Heart right ventricle (tissue), 16 donors: ENCODE measurements at regions not wholly inside any gene's neighbourhood (a gene's known extent, or its start where the extent isn't known, plus 50 kb on each side); places are given as distances from the start of the nearest gene placed in this dataset.

Source experiments
- ATAC-seq, 8 donors: fragments of 200-7000 bp; cut with Tn5 transposase; one replicate each; pipeline ENCODE4 v1.9.1; 2020; ENCODE audit warnings: mild to moderate bottlenecking in 8 of 8, moderate library complexity in 8 of 8, moderate number of reproducible peaks in 1 of 8
- DNase-seq, 2 donors: peaks; one replicate each; pipeline ENCODE4 v3.0.0-alpha.2; 2020
- H3K27ac ChIP-seq, 10 donors: fragments of 200-600 bp; sonication (generic) in 2 of 10; one replicate each; pipeline versions ENCODE4 v1.5.0 to v1.8.0; 2020 to 2022; ENCODE audit warnings: mild to moderate bottlenecking in 3 of 10
- H3K27me3 ChIP-seq, 7 donors: fragments of 200-600 bp; one replicate each; pipeline ENCODE4 v1.8.0; 2021 to 2022; ENCODE audit warnings: mild to moderate bottlenecking in 2 of 7
- H3K36me3 ChIP-seq, 9 donors: fragments of 200-600 bp; sonication (generic) in 1 of 9; one replicate each; pipeline versions ENCODE4 v1.5.0 to v1.8.0; 2020 to 2022; ENCODE audit warnings: mild to moderate bottlenecking in 2 of 9
- H3K4me1 ChIP-seq, 9 donors: fragments of 200-600 bp; sonication (generic) in 1 of 9; one replicate each; pipeline versions ENCODE4 v1.5.0 to v1.8.0; 2020 to 2022; ENCODE audit warnings: mild to moderate bottlenecking in 4 of 9
- H3K4me3 ChIP-seq, 10 donors: fragments of 200-600 bp; sonication (generic) in 2 of 10; one replicate each; pipeline versions ENCODE4 v1.5.0 to v1.8.0; 2020 to 2022; ENCODE audit warnings: mild to moderate bottlenecking in 7 of 10, moderate library complexity in 2 of 10
- H3K9me3 ChIP-seq, 11 donors: fragments of 200-600 bp in 10 of 11; sonication (generic) in 2 of 11; one replicate each; pipeline versions ENCODE4 v1.5.0 to v1.8.0; 2013 to 2022; ENCODE audit warnings: mild to moderate bottlenecking in 2 of 11, control low read depth in 1 of 11, moderate library complexity in 1 of 11
- WGBS, 2 donors: extraction: QIAGEN DNeasy Blood & Tissue Kit; methylation state at CpG; one replicate each; pipeline ENCODE4 v1.1.7; 2013; ENCODE audit warnings: inconsistent platforms in 1 of 2; 5-methylcytosine and 5-hydroxymethylcytosine counted together
- intact Hi-C, 10 donors: fragments of 100-400 bp; cut with DNase I; formaldehyde crosslinking; loops; one replicate each; pipeline versions ENCODE4 v1.11.1 to v1.14.2; 2022
- TF ChIP-seq, protein P1 (sequence below), 9 donors: fragments of 200-600 bp; sonication (generic) in 2 of 9; IDR thresholded peaks; one replicate each; pipeline versions ENCODE4 v1.5.0 to v1.8.0; 2021 to 2022; ENCODE audit warnings: antibody characterized with exemption in 9 of 9, mild to moderate bottlenecking in 5 of 9, moderate library complexity in 1 of 9
- donor health status: Arrhythmogenic right ventricular cardiomyopathy.
- donor health status: ischemic (EF 13 %, LVEDD 7.1; RV severe dilation, severe dysfunction).
- donor health status: healthy with polysubstance abuse.
- donor health status: DM: no; HTN: yes; CAD: no.
- donor health status: DM: no; HTN: no; CAD: no.
- donor health status: ischemic (EF 25% LVEDD 6.9; RV normal size, moderate dysfunction).
- donor health status: ischemic (EF 25% LVEDD 5.7; RV mildly dilated, moderate dysfunction).
- donor health status: healthy.
- donor health status: DM: yes; HTN: yes; CAD: no.
- donor health status: Ischemic cardiomyopathy.
- donor health status: ischemic (EF 35%, LVEDD 5.7; RV mildly dilated, moderate dysfunction).
- donor health status: nonischemic (EF 11% LVEDD 7.7; RV severe dilation, severe dysfunction).
- donor health status: DM: yes; HTN: yes; CAD: no.
- donor health status: PGD.
- donor health status: ischemic (EF 29% LVEDD 5.4; RV normal size, mild dysfunction).
- donor health status: nonischemic (EF 23%, LVEDD 6.1; RV moderate dilation, normal function).

DNA sequence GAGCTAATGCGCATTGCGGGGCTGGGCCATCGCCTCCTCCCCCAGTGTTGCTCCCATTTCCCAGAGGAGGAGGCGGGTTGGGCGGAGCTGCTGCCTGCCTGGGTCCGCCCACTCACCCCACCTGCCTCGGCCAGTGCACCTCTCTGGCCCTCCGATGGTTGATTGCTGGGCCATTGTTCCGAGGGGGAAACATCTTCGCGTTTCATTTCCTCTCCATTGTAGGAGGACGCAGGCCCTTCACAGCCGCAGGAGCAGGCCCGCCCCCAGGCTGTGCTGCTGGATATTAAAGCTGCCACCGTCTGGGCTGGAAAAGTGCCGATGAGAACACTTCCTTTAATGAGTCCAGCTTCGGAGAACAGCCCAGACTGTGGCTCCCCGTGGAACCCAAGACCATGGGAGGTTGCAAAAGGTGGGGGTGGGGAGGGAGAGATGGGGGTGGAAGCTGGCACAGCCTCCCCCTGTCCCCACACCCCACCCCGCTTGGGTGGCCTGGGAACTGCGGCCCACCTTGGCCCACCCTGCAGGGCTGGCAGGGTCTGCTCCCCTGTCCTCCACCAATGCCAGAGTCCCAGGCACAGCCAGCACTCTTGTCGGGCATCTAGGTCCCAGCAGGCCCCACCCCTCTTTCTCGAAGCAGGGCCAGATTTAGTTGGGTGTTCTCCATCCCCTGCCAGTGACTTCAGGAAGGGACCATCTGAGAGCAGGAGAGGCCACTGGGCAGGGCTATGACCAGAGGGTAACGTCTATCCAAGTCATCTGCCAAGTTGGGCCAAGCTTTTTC, 96.6 kb downstream of the ADRA2C start:
- no peaks in the 10 kb centered on the region for H3K36me3 ChIP-seq
- H3K4me1 ChIP-seq: peaks cover 0 to 17% (median 3%) of the 10 kb centered on the region in 9 donors
- H3K9me3 ChIP-seq: no peaks in the 10 kb centered on the region
- WGBS, 2 donors: 19 to 25% methylated on average over 23 of the region's 23 CpGs
- ATAC-seq (peak; percentile 51 to 94 (median 84)), DNase-seq (peak; percentile 38 to 58)
- TF ChIP-seq, protein P1, sequence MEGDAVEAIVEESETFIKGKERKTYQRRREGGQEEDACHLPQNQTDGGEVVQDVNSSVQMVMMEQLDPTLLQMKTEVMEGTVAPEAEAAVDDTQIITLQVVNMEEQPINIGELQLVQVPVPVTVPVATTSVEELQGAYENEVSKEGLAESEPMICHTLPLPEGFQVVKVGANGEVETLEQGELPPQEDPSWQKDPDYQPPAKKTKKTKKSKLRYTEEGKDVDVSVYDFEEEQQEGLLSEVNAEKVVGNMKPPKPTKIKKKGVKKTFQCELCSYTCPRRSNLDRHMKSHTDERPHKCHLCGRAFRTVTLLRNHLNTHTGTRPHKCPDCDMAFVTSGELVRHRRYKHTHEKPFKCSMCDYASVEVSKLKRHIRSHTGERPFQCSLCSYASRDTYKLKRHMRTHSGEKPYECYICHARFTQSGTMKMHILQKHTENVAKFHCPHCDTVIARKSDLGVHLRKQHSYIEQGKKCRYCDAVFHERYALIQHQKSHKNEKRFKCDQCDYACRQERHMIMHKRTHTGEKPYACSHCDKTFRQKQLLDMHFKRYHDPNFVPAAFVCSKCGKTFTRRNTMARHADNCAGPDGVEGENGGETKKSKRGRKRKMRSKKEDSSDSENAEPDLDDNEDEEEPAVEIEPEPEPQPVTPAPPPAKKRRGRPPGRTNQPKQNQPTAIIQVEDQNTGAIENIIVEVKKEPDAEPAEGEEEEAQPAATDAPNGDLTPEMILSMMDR (IDR thresholded peaks at IDR 0.05): peak in 3 of 9 donors; percentile 13 to 38 (median 28)
- peak overlapping the region in 6 of 10 donors; percentile 7 to 69 (median 59) for H3K27ac ChIP-seq
- peak overlapping the region in 2 of 10 donors; percentile 4 to 18 for H3K4me3 ChIP-seq
- peaks cover 0 to 69% (median 60%) of the 10 kb centered on the region in 7 donors for H3K27me3 ChIP-seq
- intact Hi-C loops: no loop called here

DNA sequence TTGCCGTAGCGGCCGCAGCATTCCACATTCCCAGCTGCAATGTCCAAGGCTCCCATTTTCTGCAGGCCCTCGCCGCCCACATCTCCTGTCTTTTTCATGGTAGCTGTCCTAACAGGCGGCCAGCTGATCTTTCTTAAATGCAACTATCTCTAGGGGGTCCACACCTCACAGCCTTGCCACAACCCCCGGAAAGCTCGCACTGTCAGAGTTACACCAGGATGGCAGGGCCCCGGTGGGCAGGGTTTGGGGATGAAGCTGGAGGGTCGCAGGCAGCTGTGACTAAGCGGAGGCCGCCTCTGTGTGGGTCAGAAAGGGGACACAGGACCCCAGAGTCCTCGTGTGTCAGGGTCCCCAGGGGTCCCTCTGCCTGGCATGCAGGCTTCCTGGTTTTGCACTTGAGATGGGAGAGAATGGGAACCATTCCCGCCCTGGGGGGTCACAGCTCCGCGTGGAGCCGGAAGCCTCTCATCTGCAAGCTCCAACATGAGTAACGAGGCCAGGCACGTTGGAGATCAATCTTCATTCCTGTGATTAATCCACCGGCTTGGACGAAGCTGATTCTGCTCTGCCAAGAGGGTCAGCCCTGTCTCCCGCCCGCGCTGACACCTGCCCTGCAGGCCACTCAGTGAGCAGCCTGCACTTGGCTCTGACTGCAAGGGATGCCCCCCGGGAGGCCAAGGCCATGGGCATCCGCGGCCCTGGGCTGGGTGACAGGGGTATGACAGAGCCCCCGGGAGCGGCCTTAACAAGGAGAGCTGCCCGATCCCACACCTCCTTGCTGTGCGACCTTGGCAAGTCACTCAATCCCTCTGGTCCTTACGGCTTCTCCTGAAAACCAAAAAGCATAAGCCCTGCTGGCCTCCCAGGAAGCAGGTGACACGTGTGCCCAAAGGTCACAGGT, 97.9 kb downstream of the ADRA2C start:
- TF ChIP-seq, protein P1 (IDR thresholded peaks at IDR 0.05): no peak
- 81 to 83% methylated on average over 33 of the region's 33 CpGs for whole genome bisulfite sequencing, 2 donors
- DNase-seq (no peak), ATAC-seq (no peak)
- Histone ChIP-seq H3K36me3 (no peaks in the 10 kb centered on the region), H3K4me3 (no peak overlapping the region), H3K9me3 (no peaks in the 10 kb centered on the region), H3K27ac (no peak overlapping the region), H3K4me1 (peaks cover 0 to 17% (median 3%) of the 10 kb centered on the region in 9 donors), H3K27me3 (peaks cover 0 to 67% (median 52%) of the 10 kb centered on the region in 7 donors)
- intact Hi-C loops: no loop called here

DNA sequence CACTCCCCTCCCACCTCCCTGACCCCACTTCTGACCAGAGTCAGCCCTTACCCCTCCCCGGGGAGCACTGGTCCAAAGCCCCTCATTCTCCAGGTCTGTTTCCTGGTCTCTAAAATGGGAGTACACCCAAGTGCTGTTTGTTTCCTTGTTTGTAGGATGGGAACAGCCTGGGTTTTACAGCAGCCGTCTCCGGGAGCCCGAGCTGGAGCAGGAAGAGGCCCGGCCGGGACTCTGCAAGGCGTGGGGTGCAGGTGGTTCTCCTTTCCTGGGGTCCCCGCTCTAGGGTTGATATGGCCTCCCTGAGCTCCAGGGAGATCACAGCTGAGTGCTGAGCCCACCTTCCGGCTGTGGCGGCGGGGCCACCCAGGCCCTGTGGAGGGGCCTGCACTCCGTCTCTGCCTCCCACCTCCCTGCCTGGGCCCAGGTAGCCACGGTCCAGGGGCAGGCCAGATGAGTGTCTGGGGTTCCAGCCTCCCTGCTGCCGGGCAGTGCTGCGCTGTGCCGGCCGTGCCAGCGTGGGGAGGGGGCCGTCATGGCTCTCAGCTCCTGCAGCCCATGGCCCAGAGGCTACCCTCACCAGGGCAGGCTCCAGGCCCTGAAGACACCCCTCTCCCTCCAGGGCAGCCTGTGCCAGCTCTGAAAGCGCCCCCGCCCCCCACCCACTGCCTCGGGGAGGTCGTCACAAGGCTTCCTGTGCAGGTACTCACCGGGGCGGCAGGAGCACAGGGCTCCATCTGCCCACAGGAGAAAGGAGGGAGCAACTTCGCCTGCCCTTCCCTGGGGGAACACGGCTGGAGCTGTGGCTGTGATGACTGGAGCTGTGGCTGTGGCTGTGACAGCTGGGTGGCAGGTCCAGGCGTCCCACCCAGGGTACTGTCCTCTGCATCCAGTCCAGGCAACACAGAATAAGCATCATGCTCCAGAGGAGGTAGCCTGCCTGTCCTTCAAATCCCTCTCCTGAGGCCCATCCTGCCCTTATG, 98.8 kb downstream of the ADRA2C start:
- Histone ChIP-seq H3K4me3 (no peak overlapping the region), H3K36me3 (no peaks in the 10 kb centered on the region), H3K27me3 (peaks cover 0 to 67% (median 54%) of the 10 kb centered on the region in 7 donors), H3K27ac (no peak overlapping the region), H3K4me1 (peaks cover 0 to 17% (median 3%) of the 10 kb centered on the region in 9 donors), H3K9me3 (no peaks in the 10 kb centered on the region)
- DNase-seq (no peak), ATAC-seq (no peak)
- intact Hi-C loops: loop anchor here in 1 of 10 donors (5.0 kb wide), 1 partner anchor 93 kb away; no protein-coding TSS in a partner anchor
- WGBS, 2 donors: 77 to 82% methylated on average over 28 of the region's 28 CpGs
- TF ChIP-seq, protein P1 (IDR thresholded peaks at IDR 0.05): no peak
